ENCODE measurements at regions not wholly inside any gene's neighbourhood (a gene's known extent, or its start where the extent isn't known, plus 50 kb on each side); places are given as distances from the start of the nearest gene placed in this dataset.

GRCh38 chr3:77935418-77935817 is 895.5 kb downstream of the ROBO2 start:
- TF ChIP-seq CTCF (IDR thresholded peaks at IDR 0.05), result no peak
- TF ChIP-seq POLR2A (IDR thresholded peaks at IDR 0.05), result no peak

All from esophagus squamous epithelium (tissue), 4 donors.